SK-N-SH treated with all-trans-retinoic acid at 6 μM for 48 hours (cell line): ENCODE measurements at regions not wholly inside any gene's neighbourhood (a gene's known extent, or its start where the extent isn't known, plus 50 kb on each side); places are given as distances from the start of the nearest gene placed in this dataset.
"Not testable (repeated sequence)": the region's sequence is repeated elsewhere in the genome, so short reads cannot be mapped to it uniquely, and the experiment has no call there.

Source experiments
- GLIS3 ChIP-seq: fragments of 250-450 bp; sonication (Bioruptor Pico); IDR thresholded peaks from 2 replicates; pipeline ENCODE4 v1.5.0; 2020; ENCODE audit warnings: mild to moderate bottlenecking, moderate library complexity
- OSR1 ChIP-seq: fragments of 250-450 bp; sonication (Bioruptor Pico); IDR thresholded peaks from 2 replicates; pipeline ENCODE4 v1.8.0; 2022; ENCODE audit warnings: moderate library complexity, mild to moderate bottlenecking, inconsistent platforms
- RARB ChIP-seq: fragments of 250-450 bp; sonication (Bioruptor Pico); IDR thresholded peaks from 2 replicates; pipeline ENCODE4 v1.8.0; 2021; ENCODE audit warnings: mild to moderate bottlenecking, moderate library complexity
- SNAI2 ChIP-seq: fragments of 250-450 bp; sonication (Bioruptor Pico); IDR thresholded peaks from 2 replicates; pipeline ENCODE4 v1.5.0; 2020; ENCODE audit warnings: mild to moderate bottlenecking, moderate library complexity
- TCF4 ChIP-seq: fragments of 250-450 bp; sonication (Bioruptor Pico); IDR thresholded peaks from 2 replicates; pipeline ENCODE4 v1.8.0; 2021; ENCODE audit warnings: mild to moderate bottlenecking, moderate library complexity, borderline replicate concordance
- TOX ChIP-seq: fragments of 250-450 bp; sonication (Bioruptor Pico); IDR thresholded peaks from 2 replicates; pipeline ENCODE4 v1.8.0; 2021; ENCODE audit warnings: mild to moderate bottlenecking, moderate library complexity, borderline replicate concordance
- ZC3H10 ChIP-seq: fragments of 250-450 bp; sonication (Bioruptor Pico); IDR thresholded peaks from 2 replicates; pipeline ENCODE4 v1.5.1; 2021; ENCODE audit warnings: mild to moderate bottlenecking, moderate library complexity
- ZFP3 ChIP-seq: fragments of 250-450 bp; sonication (Bioruptor Pico); IDR thresholded peaks from 2 replicates; pipeline ENCODE4 v1.5.0; 2020; ENCODE audit warnings: mild to moderate bottlenecking, moderate library complexity
- ZFP30 ChIP-seq: fragments of 450-650 bp; formaldehyde crosslinking; IDR thresholded peaks from 2 replicates; pipeline ENCODE4 v1.5.0; 2022; ENCODE audit warnings: mild to moderate bottlenecking, moderate library complexity
- ZNF565 ChIP-seq: fragments of 450-650 bp; formaldehyde crosslinking; conservative IDR thresholded peaks from 2 replicates; pipeline ENCODE4 v1.5.0; 2020; ENCODE audit warnings: low read depth, mild to moderate bottlenecking, moderate library complexity
- ZNF70 ChIP-seq: fragments of 450-650 bp; formaldehyde crosslinking; IDR thresholded peaks from 2 replicates; pipeline ENCODE4 v1.5.0; 2020; ENCODE audit warnings: mild to moderate bottlenecking, moderate library complexity
- ZNF8 ChIP-seq: fragments of 450-650 bp; formaldehyde crosslinking; IDR thresholded peaks from 2 replicates; pipeline ENCODE4 v1.5.0; 2020; ENCODE audit warnings: mild to moderate bottlenecking, moderate library complexity
- TF ChIP-seq, protein P1 (sequence below): fragments of 250-450 bp; sonication (Bioruptor Pico); IDR thresholded peaks from 2 replicates; pipeline ENCODE4 v1.8.0; 2020; ENCODE audit warnings: mild to moderate bottlenecking, moderate library complexity, borderline replicate concordance
- TF ChIP-seq, protein P2 (sequence below): fragments of 250-450 bp; sonication (Bioruptor Pico); IDR thresholded peaks from 2 replicates; pipeline ENCODE4 v1.5.1; 2021; ENCODE audit warnings: mild to moderate bottlenecking, moderate library complexity

GRCh38 chr1:79152-79551 is 372.3 kb downstream of the OR4F29 start:
- TF ChIP-seq ZNF70; ZNF565 (CRISPR knock-in tag); ZFP3 (CRISPR knock-in tag); TOX (CRISPR knock-in tag); ZNF8 (CRISPR knock-in tag); ZFP30 (CRISPR knock-in tag); GLIS3; RARB (CRISPR knock-in tag); TCF4 (CRISPR knock-in tag); OSR1 (CRISPR knock-in tag); SNAI2 (CRISPR knock-in tag); ZC3H10: not testable (repeated sequence)
- TF ChIP-seq, protein P1, sequence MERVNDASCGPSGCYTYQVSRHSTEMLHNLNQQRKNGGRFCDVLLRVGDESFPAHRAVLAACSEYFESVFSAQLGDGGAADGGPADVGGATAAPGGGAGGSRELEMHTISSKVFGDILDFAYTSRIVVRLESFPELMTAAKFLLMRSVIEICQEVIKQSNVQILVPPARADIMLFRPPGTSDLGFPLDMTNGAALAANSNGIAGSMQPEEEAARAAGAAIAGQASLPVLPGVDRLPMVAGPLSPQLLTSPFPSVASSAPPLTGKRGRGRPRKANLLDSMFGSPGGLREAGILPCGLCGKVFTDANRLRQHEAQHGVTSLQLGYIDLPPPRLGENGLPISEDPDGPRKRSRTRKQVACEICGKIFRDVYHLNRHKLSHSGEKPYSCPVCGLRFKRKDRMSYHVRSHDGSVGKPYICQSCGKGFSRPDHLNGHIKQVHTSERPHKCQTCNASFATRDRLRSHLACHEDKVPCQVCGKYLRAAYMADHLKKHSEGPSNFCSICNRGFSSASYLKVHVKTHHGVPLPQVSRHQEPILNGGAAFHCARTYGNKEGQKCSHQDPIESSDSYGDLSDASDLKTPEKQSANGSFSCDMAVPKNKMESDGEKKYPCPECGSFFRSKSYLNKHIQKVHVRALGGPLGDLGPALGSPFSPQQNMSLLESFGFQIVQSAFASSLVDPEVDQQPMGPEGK (CRISPR knock-in tag), result not testable (repeated sequence)
- TF ChIP-seq, protein P2, sequence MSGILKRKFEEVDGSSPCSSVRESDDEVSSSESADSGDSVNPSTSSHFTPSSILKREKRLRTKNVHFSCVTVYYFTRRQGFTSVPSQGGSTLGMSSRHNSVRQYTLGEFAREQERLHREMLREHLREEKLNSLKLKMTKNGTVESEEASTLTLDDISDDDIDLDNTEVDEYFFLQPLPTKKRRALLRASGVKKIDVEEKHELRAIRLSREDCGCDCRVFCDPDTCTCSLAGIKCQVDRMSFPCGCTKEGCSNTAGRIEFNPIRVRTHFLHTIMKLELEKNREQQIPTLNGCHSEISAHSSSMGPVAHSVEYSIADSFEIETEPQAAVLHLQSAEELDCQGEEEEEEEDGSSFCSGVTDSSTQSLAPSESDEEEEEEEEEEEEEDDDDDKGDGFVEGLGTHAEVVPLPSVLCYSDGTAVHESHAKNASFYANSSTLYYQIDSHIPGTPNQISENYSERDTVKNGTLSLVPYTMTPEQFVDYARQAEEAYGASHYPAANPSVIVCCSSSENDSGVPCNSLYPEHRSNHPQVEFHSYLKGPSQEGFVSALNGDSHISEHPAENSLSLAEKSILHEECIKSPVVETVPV, result not testable (repeated sequence)
